ENCODE measurements at regions not wholly inside any gene's neighbourhood (a gene's known extent, or its start where the extent isn't known, plus 50 kb on each side); places are given as distances from the start of the nearest gene placed in this dataset.

- Histone ChIP-seq H3K36me3 (no peaks in the 10 kb centered on the region), H3K27ac (no peak overlapping the region), H3K9me3 (no peaks in the 10 kb centered on the region), H3K4me1 (replicated peaks) (no peaks in the 10 kb centered on the region), H3K4me3 (no peak overlapping the region), H3K27me3 (replicated peaks; ENCODE audit: insufficient read depth) (no peaks in the 10 kb centered on the region)
- 70% methylated on average over 1 of the region's 1 CpG for WGBS
- TF ChIP-seq CTCF (IDR thresholded peaks at IDR 0.05) (no peak), POLR2A (IDR thresholded peaks at IDR 0.05) (no peak), POLR2AphosphoS5 (IDR thresholded peaks at IDR 0.05) (no peak)
- intact Hi-C loops (cut with DNase I) = no loop called here
- no peak for DNase-seq (ENCODE audit: low spot score)
These were observed 947.9 kb downstream of the DTWD2 start for GRCh38 chr5:118040496-118040895.

- DNase-seq (ENCODE audit: low spot score) = no peak
- H3K9me3 ChIP-seq = no peaks in the 10 kb centered on the region
- intact Hi-C loops (cut with DNase I) = no loop called here
- H3K36me3 ChIP-seq = no peaks in the 10 kb centered on the region
- TF ChIP-seq CTCF (IDR thresholded peaks at IDR 0.05) = no peak
- H3K4me3 ChIP-seq = no peak overlapping the region
- H3K4me1 ChIP-seq (replicated peaks) = no peaks in the 10 kb centered on the region
- 94% methylated on average over 29 of the region's 31 CpGs for WGBS
- no peak overlapping the region for H3K27ac ChIP-seq
- H3K27me3 ChIP-seq (replicated peaks; ENCODE audit: insufficient read depth) = no peaks in the 10 kb centered on the region
These were observed 954.5 kb downstream of the DTWD2 start for GRCh38 chr5:118033686-118034338.

GRCh38 chr5:118029807-118030206, 958.5 kb downstream of the DTWD2 start:
- H3K36me3 ChIP-seq = no peaks in the 10 kb centered on the region
- intact Hi-C loops (cut with DNase I) = no loop called here
- no peaks in the 10 kb centered on the region for H3K27me3 ChIP-seq (replicated peaks; ENCODE audit: insufficient read depth)
- DNase-seq (ENCODE audit: low spot score) = no peak
- TF ChIP-seq POLR2AphosphoS5 (IDR thresholded peaks at IDR 0.05) (no peak), POLR2A (IDR thresholded peaks at IDR 0.05) (no peak), CTCF (IDR thresholded peaks at IDR 0.05) (no peak)
- no peak overlapping the region for H3K27ac ChIP-seq
- 67% methylated on average over 1 of the region's 1 CpG for WGBS
- H3K9me3 ChIP-seq = no peaks in the 10 kb centered on the region
- no peak overlapping the region for H3K4me3 ChIP-seq
- no peaks in the 10 kb centered on the region for H3K4me1 ChIP-seq (replicated peaks)

- Histone ChIP-seq H3K4me3 (no peak overlapping the region), H3K36me3 (no peaks in the 10 kb centered on the region), H3K27me3 (replicated peaks; ENCODE audit: insufficient read depth) (no peaks in the 10 kb centered on the region), H3K4me1 (replicated peaks) (no peaks in the 10 kb centered on the region), H3K27ac (no peak overlapping the region), H3K9me3 (no peaks in the 10 kb centered on the region)
- WGBS = 53% methylated on average over 2 of the region's 2 CpGs
- TF ChIP-seq CTCF (IDR thresholded peaks at IDR 0.05) (no peak), POLR2A (IDR thresholded peaks at IDR 0.05) (no peak), POLR2AphosphoS5 (IDR thresholded peaks at IDR 0.05) (no peak)
- no peak for DNase-seq (ENCODE audit: low spot score)
- intact Hi-C loops (cut with DNase I) = no loop called here
These were observed 966.3 kb downstream of the DTWD2 start for GRCh38 chr5:118022062-118022461.

- Histone ChIP-seq H3K36me3 (no peaks in the 10 kb centered on the region), H3K4me3 (no peak overlapping the region), H3K27ac (no peak overlapping the region), H3K27me3 (replicated peaks; ENCODE audit: insufficient read depth) (no peaks in the 10 kb centered on the region), H3K4me1 (replicated peaks) (no peaks in the 10 kb centered on the region), H3K9me3 (no peaks in the 10 kb centered on the region)
- 70% methylated on average over 5 of the region's 5 CpGs for WGBS
- DNase-seq (ENCODE audit: low spot score) = no peak
- intact Hi-C loops (cut with DNase I) = no loop called here
- TF ChIP-seq CTCF (IDR thresholded peaks at IDR 0.05) (no peak), POLR2AphosphoS5 (IDR thresholded peaks at IDR 0.05) (no peak), POLR2A (IDR thresholded peaks at IDR 0.05) (no peak)
These were observed 970.8 kb downstream of the DTWD2 start for GRCh38 chr5:118017536-118017935.
